ENCODE measurements at regions not wholly inside any gene's neighbourhood (a gene's known extent, or its start where the extent isn't known, plus 50 kb on each side); places are given as distances from the start of the nearest gene placed in this dataset.

DNA sequence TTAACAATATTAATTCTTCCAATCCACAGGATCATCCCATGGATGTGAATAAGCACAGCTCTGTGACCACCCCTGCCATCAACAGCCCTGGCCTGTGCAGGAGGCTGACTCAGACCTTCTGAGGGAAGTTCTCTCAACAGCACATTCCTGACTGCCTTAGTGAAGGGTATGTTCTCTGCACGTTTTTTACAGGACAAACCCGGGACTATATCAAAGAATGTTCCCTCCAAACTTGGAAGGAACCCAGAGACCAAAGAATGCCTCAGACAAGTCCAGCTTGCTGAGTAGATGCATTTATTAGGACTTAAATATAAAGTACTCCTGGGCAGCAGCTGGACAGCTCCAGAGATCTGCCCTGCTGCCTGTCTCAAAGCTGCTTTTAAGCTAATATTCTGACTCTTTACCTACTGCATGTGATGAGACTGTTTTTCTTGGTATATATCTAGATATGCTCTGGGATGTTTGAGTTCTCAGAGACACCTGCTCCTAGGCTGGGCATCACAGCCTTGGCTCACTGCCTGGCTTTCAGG is 1127.8 kb upstream of the PRKX start:
- no peak for DNase-seq

DNA sequence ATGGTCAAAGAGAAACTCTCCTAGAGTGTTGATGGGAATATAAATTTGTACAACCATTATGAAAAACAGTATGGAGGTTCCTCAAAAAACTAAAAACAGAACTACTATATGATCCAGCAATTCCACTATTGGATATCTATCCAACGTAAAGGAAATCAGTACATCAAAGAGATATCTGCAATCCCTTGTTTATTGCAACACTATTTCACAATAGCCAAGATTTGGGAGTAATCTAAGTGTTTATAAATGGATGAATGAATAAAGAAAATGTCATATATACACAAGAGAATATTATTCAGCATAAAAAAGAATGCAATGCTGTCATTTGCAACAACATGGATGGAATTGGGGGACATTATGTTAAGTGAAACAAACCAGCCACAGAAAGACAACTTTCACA is 1118.1 kb upstream of the PRKX start:
- DNase-seq: no peak

DNA sequence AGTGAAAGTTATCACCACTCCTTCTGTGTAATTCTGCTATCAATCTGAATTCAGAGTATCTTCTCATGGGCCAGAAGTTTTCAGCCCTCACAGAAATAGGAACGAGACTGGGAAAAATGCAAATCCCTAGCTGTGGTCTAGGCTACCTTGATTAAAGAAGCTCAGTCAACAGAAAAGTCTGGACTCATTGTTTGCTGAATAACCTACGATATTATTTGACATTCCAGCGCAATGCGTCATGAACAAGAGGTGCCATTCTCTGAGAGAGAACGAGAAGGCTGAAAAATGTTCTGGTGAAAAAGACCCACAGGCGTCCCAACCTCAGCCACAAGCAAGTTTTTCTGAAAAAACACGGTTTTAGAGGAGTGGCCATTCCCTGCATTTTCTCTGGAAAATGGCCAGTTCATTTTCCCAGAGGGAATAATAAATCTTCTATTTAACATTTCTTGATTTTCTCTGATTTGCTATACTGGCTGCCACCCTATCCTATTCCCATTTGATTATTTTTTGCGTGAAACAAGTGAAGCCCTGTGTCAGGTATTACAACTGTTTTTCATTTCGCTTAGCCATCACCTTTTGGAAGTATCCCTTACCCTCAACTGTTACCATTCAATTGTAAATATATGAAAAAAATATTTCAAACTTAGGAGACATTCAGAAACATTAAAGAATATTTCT is 1117.6 kb upstream of the PRKX start:
- DNase-seq: no peak

DNA sequence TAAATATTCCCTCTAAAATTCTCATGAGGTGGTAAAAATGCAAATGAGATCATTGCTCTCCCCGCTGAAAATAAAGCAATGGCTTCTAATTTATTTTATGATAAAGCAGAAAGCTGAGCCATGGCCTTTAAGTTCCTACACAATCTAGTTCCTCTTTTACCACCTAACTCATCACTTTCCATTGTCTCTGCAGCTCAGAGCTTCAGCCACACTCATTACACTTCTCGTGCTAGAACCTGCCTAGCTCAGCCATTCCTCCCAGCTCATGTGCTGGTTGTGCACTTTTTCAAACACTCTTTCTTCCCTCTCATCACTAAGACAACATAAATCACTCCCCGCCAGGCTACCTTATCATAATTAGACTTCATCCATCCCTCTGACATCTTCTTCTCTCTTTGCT is 1112.1 kb upstream of the PRKX start:
- DNase-seq: no peak

DNA sequence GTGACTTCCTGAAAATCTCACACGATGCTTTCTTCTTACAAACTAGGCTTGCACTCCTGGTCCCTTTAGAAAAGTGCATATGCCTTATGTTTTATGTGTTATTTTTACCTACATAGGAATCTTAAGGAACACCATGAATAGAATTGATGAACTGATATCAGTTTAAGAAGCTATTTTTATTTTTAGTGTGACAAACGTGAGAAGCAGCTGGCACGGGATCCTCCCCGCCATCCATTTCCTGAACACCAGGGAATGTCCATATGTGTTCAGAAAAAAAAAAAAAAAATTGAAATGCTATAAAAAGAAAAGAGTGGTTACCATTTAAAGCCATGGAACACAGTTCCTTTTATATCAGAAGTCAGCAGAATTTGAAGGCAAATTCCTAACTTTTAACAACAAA is 1096.1 kb upstream of the PRKX start:
- no peak for DNase-seq

DNA sequence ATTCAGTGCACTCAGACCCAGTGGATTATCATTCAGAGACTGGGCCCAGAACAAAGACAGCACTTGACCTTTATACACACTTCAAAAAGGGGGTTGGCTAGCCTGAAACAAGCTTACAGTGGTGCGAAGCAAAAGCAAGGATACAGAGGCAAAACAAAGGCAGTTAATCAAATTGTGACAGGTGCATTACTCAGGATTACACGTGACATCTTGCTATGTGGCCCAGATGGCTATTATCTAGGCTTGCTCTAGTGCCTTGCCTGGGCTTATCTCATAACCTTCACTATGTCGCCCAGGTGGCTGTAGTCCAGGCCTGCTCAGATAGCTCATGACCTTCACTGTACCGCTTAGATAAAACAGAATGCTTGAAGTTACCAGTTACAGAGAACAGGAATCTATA is 1092.1 kb upstream of the PRKX start:
- no peak for DNase-seq

DNA sequence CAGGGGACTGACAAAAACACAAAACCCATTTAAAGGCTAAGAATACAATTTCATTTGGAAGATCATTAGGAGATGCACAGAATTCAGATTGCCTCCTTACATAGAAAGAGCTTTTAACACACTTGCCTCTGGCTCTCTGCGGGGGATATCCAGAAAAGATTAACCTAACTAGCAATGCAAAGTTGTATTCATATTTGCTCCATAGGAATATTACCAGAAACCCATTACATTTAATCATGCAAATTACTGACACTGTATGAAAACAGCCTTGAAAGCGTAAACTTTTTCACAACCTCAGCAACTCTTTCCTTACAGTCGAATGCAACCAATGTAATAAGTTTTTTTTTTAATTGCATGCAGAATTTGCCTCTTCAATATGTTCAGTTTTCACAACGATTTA is 1087.3 kb upstream of the PRKX start:
- no peak for DNase-seq

DNA sequence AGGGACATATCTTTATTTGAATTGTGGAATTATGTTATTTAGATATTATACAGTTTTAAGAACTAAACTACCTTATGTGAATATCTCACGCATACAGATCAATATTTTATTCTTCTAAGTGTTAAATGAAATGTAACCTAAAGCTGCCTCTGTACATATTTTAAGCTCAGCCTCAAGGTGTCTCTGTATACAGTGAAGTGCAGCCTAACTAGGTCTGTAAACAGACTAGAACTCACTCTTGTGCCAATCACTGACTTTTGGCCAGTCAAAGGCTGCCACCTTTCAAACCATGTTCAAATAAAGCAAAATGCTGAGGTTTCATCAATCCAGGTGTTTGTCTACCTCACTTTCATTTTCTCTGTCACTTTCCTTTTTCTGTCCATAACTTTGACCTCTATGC is 1074.5 kb upstream of the PRKX start:
- no peak for DNase-seq

DNA sequence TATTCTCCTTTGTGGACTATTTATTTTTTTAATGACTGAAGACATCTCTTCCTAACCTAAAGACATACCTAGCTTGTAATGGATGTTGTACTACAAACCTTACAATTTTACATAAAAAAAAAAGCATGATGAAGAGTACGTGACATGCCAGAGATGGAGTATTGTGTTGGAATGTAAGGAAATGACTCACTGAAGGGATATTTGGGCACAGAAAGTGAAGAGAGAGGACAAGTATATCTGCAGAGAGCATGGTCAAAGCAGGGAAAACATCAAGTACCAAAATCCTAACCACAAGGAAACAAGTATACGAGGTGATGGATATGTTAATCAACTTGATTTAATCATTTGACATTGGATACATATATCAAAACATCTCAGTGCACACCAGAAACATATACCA is 1051.4 kb upstream of the PRKX start:
- no peak for DNase-seq

DNA sequence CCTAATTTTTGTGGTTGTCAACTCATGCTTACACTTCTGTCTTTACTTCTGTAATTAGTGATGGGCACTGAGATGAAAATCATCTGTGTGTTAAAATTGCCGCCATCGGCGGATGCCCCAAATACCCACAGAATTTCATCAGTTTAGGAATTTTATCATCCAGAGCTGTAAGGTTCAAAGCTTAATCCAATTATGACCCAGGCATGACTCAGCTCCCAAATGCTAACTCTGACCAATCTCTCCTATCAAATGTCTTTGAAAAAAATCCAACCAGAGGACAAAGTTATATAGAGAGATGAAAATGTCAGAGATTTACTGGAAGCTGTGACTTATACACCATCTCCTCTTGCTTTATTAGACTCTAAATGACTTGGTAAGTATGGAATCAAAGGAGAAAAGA is 1048.7 kb upstream of the PRKX start:
- DNase-seq: no peak

DNA sequence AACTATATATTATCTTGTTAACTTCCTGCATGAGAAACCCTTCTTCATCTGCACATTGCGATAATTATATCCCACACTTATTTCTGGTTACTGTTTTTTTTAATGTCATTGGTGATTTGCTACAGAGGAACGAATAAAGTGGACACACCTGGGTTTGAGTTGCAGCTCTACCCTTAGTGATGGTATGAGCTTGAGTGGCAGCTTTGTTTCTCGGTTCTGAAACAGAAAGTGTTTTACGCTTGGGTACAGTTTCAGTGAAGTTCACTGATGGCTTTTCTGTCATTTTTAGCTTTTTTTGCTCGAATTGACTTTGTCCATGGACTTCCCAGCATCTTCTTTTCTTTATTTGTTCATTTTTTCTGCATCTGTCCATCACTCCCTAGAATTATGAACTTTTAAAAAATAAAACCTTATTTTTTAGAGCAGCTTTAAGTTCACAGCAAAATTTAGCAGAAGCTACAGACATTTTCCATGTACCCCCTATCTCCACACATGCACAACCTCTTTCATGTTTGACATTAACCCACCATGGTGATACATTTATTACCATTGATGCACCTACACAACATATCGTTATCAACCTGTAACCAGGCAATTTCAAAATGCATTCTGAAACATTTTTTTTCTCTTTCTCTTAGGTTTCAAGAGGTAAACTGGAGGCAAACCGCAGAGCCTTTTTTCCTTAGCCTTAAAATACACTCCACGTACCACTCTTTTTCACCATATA is 1041.6 kb upstream of the PRKX start:
- DNase-seq: no peak

DNA sequence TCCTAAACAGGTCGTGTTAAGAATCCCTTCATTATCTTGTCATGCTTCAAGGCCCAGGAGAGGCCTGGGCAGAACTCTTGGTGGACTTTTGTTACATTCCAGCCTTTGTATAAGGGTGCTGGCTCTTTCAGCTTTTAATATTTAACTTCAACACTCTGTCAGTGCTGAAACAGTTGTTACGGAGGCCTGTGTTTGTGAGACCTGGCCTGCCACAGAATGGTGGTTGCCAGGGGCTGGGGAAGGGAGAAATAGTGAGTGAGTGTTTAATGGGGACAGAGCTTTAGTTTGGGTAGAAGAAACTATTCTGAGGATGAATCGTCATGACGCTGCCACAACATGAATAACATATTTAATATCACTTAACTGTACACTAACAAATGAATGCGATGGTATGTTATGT is 1027.6 kb upstream of the PRKX start:
- DNase-seq: no peak

DNA sequence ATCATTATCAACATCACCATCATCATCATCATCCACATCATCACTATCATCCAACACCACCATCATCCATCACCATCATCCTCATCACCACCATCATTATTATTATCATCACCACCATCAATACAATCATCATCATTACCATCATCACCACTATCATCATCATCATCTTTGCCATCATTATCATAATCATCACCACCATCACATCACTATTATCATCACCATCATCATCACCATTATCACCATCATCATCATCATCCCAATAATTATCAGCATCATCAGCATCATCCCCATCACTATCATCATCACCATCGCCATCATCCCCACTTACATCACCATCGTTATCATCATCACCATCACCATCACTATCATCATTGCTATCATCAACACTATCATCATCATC is 1021.9 kb upstream of the PRKX start:
- DNase-seq: no peak

DNA sequence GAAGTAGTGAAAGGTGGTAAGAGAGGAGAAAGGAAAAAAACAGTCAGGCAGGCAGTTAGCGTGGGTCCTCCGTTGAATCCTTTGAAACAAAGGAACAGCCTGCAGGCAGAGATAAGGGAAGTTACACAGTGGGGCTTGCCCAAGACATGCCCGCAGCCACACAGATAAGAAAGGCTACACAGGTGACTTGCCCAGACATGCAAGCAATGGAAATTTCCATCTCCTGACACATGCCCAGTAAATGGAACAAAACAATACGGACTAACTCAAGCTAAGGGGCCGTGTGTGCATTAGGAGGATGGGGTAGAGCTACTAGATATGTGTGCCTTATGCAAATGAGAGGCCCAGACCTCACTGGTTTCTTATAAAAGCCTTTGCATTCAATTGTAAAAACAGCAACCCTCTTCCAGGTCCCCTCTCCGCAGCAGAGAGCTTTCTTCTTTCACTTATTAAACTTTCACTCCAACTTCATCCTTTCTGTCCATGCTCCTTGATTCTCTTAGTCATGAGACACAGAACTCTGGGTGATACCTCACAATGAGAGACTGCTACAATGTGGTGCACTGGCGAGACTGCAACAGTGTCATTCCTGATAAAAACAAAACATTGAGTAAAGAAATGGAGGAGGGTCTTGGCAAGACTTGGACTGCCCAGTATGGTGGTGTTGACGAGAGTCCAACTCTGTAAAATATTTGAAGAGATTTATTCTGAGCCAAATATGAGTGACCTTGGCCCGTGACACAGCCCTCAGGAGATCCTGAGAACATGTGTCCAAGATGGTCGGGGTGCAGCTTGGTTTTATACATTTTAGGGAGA is 997.4 kb upstream of the PRKX start:
- DNase-seq: peak; percentile 74

DNA sequence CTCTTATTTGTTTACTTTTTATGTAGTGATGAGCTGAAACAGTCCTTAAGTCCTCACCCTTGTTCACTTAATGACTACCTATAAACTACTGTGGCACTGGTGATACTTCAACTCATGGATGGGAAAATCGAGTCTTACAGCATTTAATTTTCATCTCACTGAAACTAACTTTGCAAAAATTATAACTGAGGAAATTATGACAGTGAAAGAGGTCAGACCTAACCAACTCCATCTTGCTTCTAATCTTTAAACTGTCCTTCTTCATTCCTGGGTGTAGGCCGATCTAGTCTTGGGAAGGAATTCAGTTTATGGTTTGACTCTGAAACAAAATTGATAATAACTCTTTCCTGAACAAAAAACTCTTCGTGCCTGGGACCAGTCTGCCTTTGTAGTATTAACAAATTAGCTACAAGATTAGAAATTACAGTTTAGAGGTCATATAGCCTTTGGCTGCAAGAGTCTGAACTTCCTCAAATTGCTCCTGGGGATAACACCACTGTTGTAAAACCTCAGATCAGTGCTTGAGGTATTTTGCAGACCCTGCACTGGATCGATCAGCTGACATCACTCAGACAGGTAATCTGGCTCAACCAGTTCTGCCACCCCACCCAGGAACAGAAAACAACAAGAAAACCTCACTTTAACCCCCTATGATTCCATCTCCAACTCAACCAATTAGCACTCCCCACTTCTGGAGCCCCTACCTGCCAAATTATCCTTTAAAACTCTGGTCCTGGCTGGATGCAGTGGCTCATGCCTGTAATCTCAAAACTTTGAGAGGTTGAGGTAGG is 995.7 kb upstream of the PRKX start:
- DNase-seq: peak; percentile 0

DNA sequence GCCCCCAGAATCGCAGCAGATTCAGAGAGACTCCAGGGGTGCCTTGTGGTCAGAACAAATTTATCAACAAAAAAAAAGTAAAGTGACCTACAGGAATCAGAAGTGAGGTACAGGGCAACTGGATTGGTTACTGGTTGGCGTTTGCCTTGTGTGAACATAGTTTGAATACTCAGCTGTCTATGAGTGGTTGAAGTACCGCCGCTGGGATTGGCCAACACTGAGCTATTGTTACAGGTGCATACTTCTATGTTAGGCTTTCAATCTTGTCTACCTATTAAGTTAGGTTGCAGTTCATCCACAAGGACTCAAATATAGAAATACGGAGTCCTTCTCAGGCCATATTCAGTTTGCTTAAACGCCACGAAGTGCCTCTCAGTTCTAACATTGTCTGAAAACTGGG is 993.5 kb upstream of the PRKX start:
- no peak for DNase-seq

DNA sequence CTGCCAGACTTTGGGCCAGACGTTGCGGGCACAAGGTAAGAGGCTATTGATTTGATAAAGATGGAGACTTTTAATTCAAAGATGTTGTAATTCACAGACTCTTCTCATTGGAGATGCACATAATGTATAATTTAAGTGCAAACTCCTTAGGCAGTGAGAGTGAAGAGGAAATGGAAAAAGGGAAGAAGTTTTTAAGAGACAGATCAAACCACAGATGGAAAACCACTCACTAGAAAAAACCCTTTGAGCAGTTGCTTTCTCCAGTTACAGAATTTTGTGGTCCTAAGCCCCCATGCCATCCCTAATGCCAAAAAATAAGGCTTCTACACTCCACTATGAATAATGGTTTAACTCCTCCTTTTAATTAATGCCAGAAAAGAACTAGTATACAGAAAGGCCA is 977.1 kb upstream of the PRKX start:
- DNase-seq: no peak

DNA sequence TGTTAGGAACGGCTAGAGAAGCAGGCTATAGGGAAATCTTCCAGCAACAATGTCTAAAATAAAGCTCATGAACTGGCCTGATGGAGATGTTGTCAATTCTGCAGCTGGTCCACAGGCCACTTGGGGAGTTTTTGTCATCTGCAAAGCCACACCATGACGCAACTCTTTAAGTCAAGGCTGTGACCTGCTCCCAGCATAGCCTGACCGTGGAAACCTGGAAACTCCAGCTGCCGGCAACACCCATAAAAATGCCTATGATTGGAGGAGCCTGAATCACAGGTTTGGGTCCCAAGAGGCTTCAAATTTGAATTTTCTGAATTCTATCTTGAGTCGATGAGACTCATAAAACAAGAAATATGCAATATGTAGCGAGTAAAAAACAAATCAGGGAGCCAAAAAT is 969.2 kb upstream of the PRKX start:
- no peak for DNase-seq

DNA sequence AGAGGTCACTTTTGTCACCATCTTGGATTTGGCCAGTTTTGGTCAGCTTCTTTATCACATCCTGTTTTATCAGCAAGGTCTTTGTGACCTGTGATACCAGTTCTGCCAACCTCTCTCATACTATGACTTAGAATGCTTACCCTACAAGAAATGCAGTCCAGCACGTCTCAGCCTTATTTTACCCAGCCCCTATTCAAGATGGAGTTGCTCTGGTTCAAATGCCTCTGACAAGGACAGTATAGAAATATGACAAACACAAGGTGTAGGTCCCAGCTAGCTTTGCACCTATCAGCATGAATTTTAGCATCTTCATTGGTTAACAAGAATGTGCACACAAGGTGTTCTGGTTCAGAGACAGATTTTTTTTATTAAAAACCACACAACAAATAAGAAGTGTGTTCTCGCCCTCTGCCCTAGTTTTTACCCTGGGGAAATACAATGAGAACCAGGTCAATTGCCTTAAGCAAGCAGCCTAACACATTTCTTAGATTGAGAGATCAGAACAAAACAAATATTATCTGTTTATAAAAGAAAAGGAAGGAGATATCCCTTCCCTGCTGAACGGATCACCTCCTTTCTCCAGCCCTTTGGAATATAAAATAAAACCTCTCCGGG is 962.3 kb upstream of the PRKX start:
- no peak for DNase-seq

DNA sequence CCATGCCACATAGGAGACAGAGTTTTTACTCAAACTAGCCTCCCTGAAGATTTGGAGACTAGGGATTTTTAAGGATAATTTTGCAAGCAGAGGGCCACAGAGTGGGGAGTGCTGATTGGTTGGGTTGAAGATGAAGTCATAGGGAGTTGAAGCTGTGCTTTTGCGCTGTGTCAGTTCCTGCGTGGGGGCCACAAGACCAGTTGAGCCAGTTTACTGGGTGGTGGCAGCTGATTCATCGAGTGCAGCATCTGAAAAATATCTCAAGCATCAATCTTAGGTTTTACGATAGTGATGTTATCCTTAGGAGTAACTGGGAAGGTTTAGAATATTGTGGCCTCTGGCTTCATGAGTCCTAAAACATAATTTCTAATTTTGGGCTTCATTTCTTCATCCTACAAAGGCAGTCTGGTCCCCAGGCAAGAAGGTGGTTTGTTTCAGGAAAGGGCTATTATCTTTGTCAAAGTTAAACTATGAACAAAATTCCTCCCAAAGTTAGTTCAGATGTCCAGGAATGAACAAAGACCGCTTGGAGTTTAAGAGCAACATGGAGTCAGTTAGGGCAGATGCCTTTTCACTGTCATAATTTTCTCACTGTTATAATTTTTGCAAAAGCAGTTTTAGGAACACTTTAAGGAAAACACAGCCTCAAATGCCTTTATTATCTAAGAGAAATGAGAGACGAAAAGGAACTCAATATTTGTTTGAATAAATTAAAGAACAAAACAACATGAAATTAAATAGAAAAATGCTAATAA is 960.8 kb upstream of the PRKX start:
- DNase-seq: no peak

DNA sequence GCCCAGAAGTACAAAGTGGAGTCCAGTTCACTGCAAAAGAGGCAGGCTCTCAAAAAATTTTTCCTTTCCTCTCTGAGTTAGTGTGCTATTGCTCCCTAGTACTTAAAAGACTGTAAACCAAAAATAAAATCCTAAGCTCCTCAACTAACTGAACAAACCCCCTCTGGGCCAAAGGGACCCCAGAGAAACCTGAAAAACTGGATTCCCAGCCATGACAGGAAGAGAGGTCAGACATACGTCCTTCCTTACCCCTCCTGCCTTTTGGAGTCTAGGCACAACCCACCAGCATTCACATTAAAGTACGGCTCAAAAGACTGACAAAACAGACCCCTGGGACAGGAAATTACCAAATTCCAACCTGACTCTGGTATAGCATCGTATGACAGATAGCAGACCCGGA is 957.9 kb upstream of the PRKX start:
- no peak for DNase-seq

DNA sequence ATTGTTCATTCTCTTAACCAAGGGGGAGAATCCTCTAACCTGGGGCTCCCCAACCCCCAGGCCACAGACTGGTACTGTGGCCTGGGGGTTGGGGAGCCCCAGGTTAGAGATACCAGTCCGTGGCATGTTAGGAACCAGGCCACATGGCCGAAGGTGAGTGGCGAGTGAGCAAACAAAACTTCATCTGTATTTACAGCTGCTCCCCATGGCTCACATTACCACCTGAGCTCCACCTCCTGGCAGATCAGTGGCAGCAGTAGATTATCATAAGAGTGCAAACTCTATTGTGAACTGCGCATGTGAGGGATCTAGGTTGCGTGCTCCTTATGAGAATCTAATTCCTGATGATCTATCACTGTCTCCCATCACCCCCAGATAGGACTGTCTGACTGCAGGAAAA is 957.2 kb upstream of the PRKX start:
- DNase-seq: no peak

Data from DMS153 (cell line).